GM12873 (cell line): ENCODE measurements at regions not wholly inside any gene's neighbourhood (a gene's known extent, or its start where the extent isn't known, plus 50 kb on each side); places are given as distances from the start of the nearest gene placed in this dataset.

Source experiments
- CTCF ChIP-seq: IDR thresholded peaks from 2 replicates; pipeline ENCODE4 v1.5.1; 2012; ENCODE audit warnings: low read depth, mild to moderate bottlenecking, moderate library complexity, low read length, control low read depth; ENCODE audit not compliant: insufficient read depth; ENCODE audit errors: missing control alignments

- TF ChIP-seq CTCF: no peak
Observed at GRCh38 chr16:51359141-51359955, 208.3 kb upstream of the SALL1 start.

GRCh38 chr16:51357839-51358238, 206.8 kb upstream of the SALL1 start:
- no peak for TF ChIP-seq CTCF

- no peak for TF ChIP-seq CTCF
Observed at GRCh38 chr16:51355875-51356274, 204.8 kb upstream of the SALL1 start.

- no peak for TF ChIP-seq CTCF
Observed at GRCh38 chr16:51355195-51355594, 204.1 kb upstream of the SALL1 start.

DNA sequence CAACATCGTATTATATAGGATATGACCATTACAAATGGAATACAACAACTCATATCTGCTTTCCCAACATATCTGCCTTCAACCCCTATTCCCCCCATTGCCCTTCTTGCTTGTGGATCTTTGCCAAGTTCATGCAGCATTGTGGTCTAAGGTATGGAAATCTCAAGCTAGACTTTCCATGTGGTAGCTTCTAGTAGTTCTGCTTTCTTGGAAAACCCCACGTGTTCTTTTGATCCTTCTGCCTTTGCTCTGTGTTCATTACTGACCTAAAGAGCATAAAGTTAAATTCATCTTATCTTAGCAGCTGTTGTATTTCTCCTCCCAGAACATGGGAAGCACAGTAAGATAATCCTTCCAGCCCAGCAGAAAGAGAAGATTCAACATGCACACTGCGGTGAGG, 202.0 kb upstream of the SALL1 start:
- no peak for TF ChIP-seq CTCF

DNA sequence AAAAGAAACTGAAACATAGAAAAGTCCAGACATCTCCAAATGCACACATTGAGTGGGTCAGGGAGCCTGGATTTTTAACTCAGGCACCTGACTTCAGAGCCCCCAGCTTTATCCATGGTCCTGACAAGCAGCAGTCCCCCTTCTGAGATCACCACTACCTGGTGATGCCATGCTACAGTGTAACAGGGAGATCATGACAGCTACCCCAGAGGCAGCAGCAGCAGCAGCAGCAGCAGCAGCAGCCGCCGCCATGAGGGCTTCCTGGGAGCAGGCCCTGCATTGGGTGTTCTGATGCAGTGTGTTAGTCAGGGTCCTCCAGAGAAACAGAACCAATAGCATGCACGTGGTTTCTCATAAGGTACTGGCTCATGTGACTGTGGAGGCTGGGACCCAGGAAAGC, 198.6 kb upstream of the SALL1 start:
- no peak for TF ChIP-seq CTCF

GRCh38 chr16:51343411-51343810, 192.3 kb upstream of the SALL1 start:
- no peak for TF ChIP-seq CTCF
